ENCODE measurements at regions not wholly inside any gene's neighbourhood (a gene's known extent, or its start where the extent isn't known, plus 50 kb on each side); places are given as distances from the start of the nearest gene placed in this dataset.

DNA sequence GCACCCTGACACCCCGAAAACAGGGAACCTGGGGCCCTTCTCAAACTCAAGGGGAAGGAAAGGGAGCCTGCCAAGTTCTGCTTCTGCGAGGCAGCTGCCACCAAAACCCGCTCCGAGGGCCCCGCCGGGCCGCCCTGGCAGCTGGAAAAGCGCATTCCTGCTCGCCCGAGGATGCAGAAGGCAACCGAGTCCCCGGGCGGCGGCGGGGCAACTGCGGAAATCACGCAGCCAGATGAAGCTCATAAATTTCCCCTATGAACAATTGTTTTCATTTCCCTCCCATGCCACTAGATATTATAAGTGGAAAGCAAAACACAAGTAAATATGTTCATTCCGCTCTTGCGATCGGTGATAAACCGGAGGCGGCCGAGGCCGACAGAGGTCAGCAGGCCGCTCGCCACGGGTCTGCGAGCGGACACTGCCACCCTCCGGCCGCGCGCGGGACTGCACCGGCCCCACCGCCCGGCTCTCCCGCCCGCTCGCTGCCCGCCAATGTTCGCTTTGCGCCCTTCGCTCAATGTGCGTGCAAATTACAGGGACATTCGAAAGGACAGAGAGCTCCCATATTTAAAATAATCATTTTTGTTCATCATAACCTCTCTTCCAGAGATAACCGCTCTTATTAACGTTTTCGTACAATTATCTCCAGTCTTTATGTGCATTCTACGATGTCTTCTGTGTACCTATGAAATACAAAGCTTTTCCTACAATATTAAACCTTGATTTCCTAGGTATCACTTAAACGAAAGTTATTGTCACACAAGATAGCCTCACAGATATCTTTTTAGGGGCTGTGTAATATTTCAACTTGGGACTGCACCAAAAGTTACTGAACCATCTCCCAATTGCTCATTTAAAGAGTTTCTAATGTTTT is 120.8 kb upstream of the ZNF507 start:
- Histone ChIP-seq H3K9me3 (ENCODE audit: control insufficient read depth, insufficient read depth, low read depth, low read length) (no peaks in the 10 kb centered on the region), H3K4me3 (ENCODE audit: low read depth, low read length) (peak overlapping the region; percentile 59), H3K27me3 (ENCODE audit: control insufficient read depth, insufficient read depth, low read length) (peaks cover 41% of the 10 kb centered on the region), H3K36me3 (ENCODE audit: control insufficient read depth, insufficient read depth, low read length) (no peaks in the 10 kb centered on the region), H3K4me1 (ENCODE audit: control insufficient read depth, insufficient read depth, low read length) (peaks cover 5% of the 10 kb centered on the region; the same call in 1 of the 2 replicates), H3K9ac (ENCODE audit: low read length) (no peak overlapping the region), H3K27ac (ENCODE audit: low read depth, low read length) (no peak overlapping the region)

DNA sequence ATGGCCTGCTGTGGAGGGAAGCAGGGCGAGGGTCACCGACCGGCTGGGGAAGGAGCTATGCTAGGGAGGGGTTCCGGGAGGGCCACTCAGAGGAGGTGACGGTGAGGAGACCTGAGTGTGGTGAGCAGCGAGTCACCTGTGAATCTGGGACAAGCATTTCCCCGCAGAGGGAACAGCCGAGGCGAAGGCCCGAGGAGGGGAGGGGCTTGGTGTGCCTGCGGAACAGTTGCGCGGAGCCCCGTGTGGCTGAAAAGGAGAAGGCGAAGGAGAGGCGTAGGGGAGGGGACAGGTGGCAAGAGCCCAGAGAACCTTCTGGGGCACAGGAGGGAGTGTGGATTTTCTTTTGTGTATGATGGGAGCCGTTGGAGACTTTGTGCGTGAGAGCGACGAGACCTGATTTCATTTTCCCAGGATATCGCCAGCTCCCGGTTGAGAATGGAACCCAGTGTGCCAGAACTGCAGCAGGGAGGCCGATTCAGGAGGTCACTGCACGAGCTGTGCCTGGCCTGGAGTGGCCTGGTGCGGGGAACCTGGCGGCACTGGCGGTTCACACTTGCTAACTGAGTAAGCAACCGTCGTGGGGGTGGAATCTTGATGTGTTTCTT is 117.7 kb upstream of the ZNF507 start:
- Histone ChIP-seq H3K27ac (ENCODE audit: low read depth, low read length) (no peak overlapping the region), H3K9me3 (ENCODE audit: control insufficient read depth, insufficient read depth, low read depth, low read length) (no peaks in the 10 kb centered on the region)

DNA sequence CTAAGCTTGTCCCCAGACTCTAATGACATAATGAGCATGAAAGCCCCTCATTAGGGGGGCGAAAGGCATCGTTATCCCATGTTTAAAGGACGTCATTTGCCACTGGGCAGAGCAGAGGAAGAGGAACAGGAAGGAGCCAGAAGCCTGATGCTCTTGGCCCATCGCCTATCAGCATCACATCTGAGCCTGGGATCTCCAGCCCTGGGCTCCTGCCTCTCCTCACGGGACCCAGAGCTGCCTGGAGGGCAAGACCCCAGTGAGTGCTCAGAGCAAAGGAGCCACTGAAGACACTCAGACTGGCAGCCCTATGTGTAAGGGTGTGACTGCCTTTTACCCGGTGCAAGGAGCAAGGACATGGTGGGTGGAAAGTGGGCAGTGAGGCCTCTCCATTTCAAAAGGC is 115.0 kb upstream of the ZNF507 start:
- H3K27me3 ChIP-seq (ENCODE audit: control insufficient read depth, insufficient read depth, low read length), result peaks cover 11% of the 10 kb centered on the region
- no peak overlapping the region for H3K4me3 ChIP-seq (ENCODE audit: low read depth, low read length)
- H3K27ac ChIP-seq (ENCODE audit: low read depth, low read length), result no peak overlapping the region
- H3K4me1 ChIP-seq (ENCODE audit: control insufficient read depth, insufficient read depth, low read length), result no peaks in the 10 kb centered on the region
- H3K9ac ChIP-seq (ENCODE audit: low read length), result no peak overlapping the region
- H3K36me3 ChIP-seq (ENCODE audit: control insufficient read depth, insufficient read depth, low read length), result no peaks in the 10 kb centered on the region
- H3K9me3 ChIP-seq (ENCODE audit: control insufficient read depth, insufficient read depth, low read depth, low read length), result no peaks in the 10 kb centered on the region

More for the DNA sequence above, 117.7 kb upstream of the ZNF507 start:
- Histone ChIP-seq H3K27me3 (ENCODE audit: control insufficient read depth, insufficient read depth, low read length) (peaks cover 37% of the 10 kb centered on the region), H3K4me3 (ENCODE audit: low read depth, low read length) (no peak overlapping the region), H3K4me1 (ENCODE audit: control insufficient read depth, insufficient read depth, low read length) (peaks cover 5% of the 10 kb centered on the region; the same call in 1 of the 2 replicates), H3K36me3 (ENCODE audit: control insufficient read depth, insufficient read depth, low read length) (no peaks in the 10 kb centered on the region), H3K9ac (ENCODE audit: low read length) (no peak overlapping the region)

DNA sequence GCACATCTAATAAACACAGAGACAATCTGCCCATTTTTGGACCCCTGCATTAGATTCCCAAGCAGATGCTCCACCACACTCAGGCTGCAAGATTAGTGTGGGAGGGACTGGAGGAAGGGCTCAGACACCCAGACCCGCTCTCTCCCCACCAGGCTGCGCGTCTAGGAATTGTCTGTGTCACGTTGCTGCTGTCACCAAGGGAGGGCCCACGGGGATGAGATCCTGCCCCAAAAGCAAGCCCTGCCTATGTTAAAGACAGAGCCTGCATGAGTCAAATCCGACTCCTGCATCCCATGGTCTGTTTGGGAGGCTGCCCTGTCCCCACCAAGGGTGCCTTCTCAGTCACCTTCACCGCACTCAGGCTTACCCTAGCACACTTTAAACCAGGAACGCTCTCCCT is 114.4 kb upstream of the ZNF507 start:
- H3K27me3 ChIP-seq (ENCODE audit: control insufficient read depth, insufficient read depth, low read length), result peaks cover 6% of the 10 kb centered on the region
- no peaks in the 10 kb centered on the region for H3K4me1 ChIP-seq (ENCODE audit: control insufficient read depth, insufficient read depth, low read length)
- H3K4me3 ChIP-seq (ENCODE audit: low read depth, low read length), result no peak overlapping the region
- no peak overlapping the region for H3K9ac ChIP-seq (ENCODE audit: low read length)
- no peaks in the 10 kb centered on the region for H3K9me3 ChIP-seq (ENCODE audit: control insufficient read depth, insufficient read depth, low read depth, low read length)
- no peaks in the 10 kb centered on the region for H3K36me3 ChIP-seq (ENCODE audit: control insufficient read depth, insufficient read depth, low read length)
- no peak overlapping the region for H3K27ac ChIP-seq (ENCODE audit: low read depth, low read length)

DNA sequence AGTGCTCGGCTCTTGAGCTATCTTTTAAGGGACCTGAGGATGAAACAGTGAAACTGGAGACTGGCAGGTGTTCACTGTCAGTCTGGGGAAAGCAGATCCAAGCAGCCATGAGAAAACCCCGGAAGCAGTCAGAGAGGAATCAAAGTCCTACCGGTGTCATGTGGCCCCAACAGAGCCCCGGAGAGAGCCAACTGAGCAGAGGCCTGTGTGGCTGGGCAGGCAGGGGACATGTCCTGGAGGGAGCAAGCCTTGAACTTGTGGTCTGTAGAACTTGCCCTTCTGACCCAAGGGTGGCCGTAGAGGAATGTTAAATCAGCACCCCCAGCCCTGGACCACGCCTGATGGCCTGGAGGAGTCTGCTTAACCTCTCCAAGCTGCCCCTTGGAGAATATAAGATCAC is 113.7 kb upstream of the ZNF507 start:
- H3K4me1 ChIP-seq (ENCODE audit: control insufficient read depth, insufficient read depth, low read length), result no peaks in the 10 kb centered on the region
- H3K27me3 ChIP-seq (ENCODE audit: control insufficient read depth, insufficient read depth, low read length), result peaks cover 6% of the 10 kb centered on the region
- H3K9me3 ChIP-seq (ENCODE audit: control insufficient read depth, insufficient read depth, low read depth, low read length), result no peaks in the 10 kb centered on the region
- no peaks in the 10 kb centered on the region for H3K36me3 ChIP-seq (ENCODE audit: control insufficient read depth, insufficient read depth, low read length)
- H3K27ac ChIP-seq (ENCODE audit: low read depth, low read length), result no peak overlapping the region
- H3K4me3 ChIP-seq (ENCODE audit: low read depth, low read length), result no peak overlapping the region
- no peak overlapping the region for H3K9ac ChIP-seq (ENCODE audit: low read length)

DNA sequence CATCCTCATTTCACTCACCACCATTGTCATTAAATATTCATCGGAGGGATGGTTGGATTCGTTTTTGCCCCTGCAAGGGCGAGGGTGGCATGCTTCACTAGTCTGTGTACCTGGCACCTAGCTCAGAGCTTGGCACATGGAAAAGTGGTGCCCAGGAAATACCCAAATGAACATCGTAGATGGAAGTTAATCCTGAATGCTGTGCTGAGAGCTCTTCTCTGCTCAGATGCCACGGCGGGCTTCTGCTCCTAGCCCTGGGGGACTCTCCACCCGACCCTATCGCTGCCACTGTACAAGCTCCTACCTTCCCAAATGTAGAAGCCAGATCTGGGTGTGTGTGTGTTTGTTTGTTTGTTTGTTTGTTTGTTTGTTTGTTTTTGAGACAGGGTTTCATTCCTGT is 113.0 kb upstream of the ZNF507 start:
- peaks cover 6% of the 10 kb centered on the region for H3K27me3 ChIP-seq (ENCODE audit: control insufficient read depth, insufficient read depth, low read length)
- H3K27ac ChIP-seq (ENCODE audit: low read depth, low read length), result no peak overlapping the region
- H3K4me3 ChIP-seq (ENCODE audit: low read depth, low read length), result no peak overlapping the region
- H3K36me3 ChIP-seq (ENCODE audit: control insufficient read depth, insufficient read depth, low read length), result no peaks in the 10 kb centered on the region
- H3K9me3 ChIP-seq (ENCODE audit: control insufficient read depth, insufficient read depth, low read depth, low read length), result no peaks in the 10 kb centered on the region
- H3K9ac ChIP-seq (ENCODE audit: low read length), result no peak overlapping the region
- no peaks in the 10 kb centered on the region for H3K4me1 ChIP-seq (ENCODE audit: control insufficient read depth, insufficient read depth, low read length)

DNA sequence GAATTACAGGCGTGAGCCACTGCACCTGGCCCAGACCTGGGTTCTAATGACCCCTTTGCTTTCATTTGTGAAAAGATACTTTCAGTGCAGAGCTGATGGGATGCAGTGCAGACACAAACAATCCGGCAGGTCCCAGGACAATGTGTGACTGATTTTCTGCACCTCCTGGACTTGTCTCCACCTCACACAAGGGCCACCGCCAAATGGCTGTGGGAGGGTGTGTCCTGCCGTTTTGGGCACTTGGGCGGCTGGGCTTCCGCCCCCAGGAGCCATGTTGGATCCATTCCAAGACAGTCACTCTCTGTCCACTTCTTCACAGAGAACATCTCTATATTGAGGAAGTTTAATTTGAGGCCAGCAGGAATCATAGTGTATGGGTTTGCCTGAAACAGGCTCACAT is 112.3 kb upstream of the ZNF507 start:
- Histone ChIP-seq H3K27ac (ENCODE audit: low read depth, low read length) (no peak overlapping the region), H3K9me3 (ENCODE audit: control insufficient read depth, insufficient read depth, low read depth, low read length) (no peaks in the 10 kb centered on the region), H3K9ac (ENCODE audit: low read length) (no peak overlapping the region), H3K4me1 (ENCODE audit: control insufficient read depth, insufficient read depth, low read length) (no peaks in the 10 kb centered on the region), H3K36me3 (ENCODE audit: control insufficient read depth, insufficient read depth, low read length) (no peaks in the 10 kb centered on the region), H3K27me3 (ENCODE audit: control insufficient read depth, insufficient read depth, low read length) (peaks cover 6% of the 10 kb centered on the region), H3K4me3 (ENCODE audit: low read depth, low read length) (no peak overlapping the region)

DNA sequence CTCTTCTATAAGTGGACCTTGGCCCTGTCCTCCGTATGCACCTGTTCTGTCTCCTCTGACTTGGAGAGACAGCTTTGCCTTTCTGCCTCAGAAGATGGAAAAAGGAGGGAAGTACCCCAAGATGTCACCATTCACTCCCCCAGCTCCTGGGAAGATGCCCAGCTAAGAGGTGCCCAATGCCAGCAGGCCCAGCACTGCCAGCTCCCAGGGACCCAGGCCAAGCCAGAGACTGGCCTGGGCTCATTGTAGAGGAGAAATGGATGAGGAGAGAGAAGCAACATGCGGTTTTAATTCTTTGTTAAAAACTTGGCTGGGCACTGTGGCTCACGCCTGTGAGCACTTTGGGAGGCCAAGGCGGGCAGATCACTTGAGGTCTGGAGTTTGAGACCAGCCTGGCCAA is 111.5 kb upstream of the ZNF507 start:
- H3K9ac ChIP-seq (ENCODE audit: low read length), result no peak overlapping the region
- H3K9me3 ChIP-seq (ENCODE audit: control insufficient read depth, insufficient read depth, low read depth, low read length), result no peaks in the 10 kb centered on the region
- no peaks in the 10 kb centered on the region for H3K36me3 ChIP-seq (ENCODE audit: control insufficient read depth, insufficient read depth, low read length)
- H3K27ac ChIP-seq (ENCODE audit: low read depth, low read length), result no peak overlapping the region
- no peak overlapping the region for H3K4me3 ChIP-seq (ENCODE audit: low read depth, low read length)
- H3K27me3 ChIP-seq (ENCODE audit: control insufficient read depth, insufficient read depth, low read length), result peaks cover 6% of the 10 kb centered on the region
- no peaks in the 10 kb centered on the region for H3K4me1 ChIP-seq (ENCODE audit: control insufficient read depth, insufficient read depth, low read length)

GRCh38 chr19:32234663-32235217 is 110.7 kb upstream of the ZNF507 start:
- Histone ChIP-seq H3K27ac (ENCODE audit: low read depth, low read length) (no peak overlapping the region), H3K4me3 (ENCODE audit: low read depth, low read length) (no peak overlapping the region), H3K9me3 (ENCODE audit: control insufficient read depth, insufficient read depth, low read depth, low read length) (no peaks in the 10 kb centered on the region), H3K27me3 (ENCODE audit: control insufficient read depth, insufficient read depth, low read length) (peaks cover 6% of the 10 kb centered on the region; the same call in 1 of the 2 replicates), H3K36me3 (ENCODE audit: control insufficient read depth, insufficient read depth, low read length) (no peaks in the 10 kb centered on the region), H3K4me1 (ENCODE audit: control insufficient read depth, insufficient read depth, low read length) (no peaks in the 10 kb centered on the region), H3K9ac (ENCODE audit: low read length) (no peak overlapping the region)

DNA sequence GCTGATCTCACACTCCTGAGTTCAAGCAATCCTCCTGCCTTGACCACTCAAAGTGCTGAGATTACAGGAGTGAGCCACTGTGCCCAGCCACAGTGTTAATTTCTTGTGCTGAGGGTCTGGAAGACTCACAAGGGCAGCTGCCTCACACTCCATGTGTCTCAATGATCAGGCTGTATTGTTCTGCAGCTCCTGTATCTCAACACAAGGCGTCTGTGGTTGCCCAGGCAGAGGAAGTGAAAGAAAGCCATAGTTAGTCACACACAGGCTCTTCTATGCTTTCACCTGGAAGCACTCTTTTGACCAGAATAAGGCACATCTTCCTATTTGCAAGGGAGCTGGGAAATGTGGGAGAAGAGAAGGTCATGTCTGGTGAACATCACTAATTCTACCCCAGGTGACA is 107.3 kb upstream of the ZNF507 start:
- Histone ChIP-seq H3K9ac (ENCODE audit: low read length) (no peak overlapping the region), H3K4me3 (ENCODE audit: low read depth, low read length) (no peak overlapping the region), H3K27ac (ENCODE audit: low read depth, low read length) (no peak overlapping the region), H3K27me3 (ENCODE audit: control insufficient read depth, insufficient read depth, low read length) (no peaks in the 10 kb centered on the region), H3K36me3 (ENCODE audit: control insufficient read depth, insufficient read depth, low read length) (no peaks in the 10 kb centered on the region), H3K9me3 (ENCODE audit: control insufficient read depth, insufficient read depth, low read depth, low read length) (no peaks in the 10 kb centered on the region), H3K4me1 (ENCODE audit: control insufficient read depth, insufficient read depth, low read length) (no peaks in the 10 kb centered on the region)

- no peaks in the 10 kb centered on the region for H3K27me3 ChIP-seq (ENCODE audit: control insufficient read depth, insufficient read depth, low read length)
- H3K27ac ChIP-seq (ENCODE audit: low read depth, low read length), result no peak overlapping the region
- H3K36me3 ChIP-seq (ENCODE audit: control insufficient read depth, insufficient read depth, low read length), result no peaks in the 10 kb centered on the region
Measured at GRCh38 chr19:32240316-32240715, 105.1 kb upstream of the ZNF507 start.

More at GRCh38 chr19:32240316-32240715, 105.1 kb upstream of the ZNF507 start:
- H3K4me1 ChIP-seq (ENCODE audit: control insufficient read depth, insufficient read depth, low read length), result no peaks in the 10 kb centered on the region
- H3K9ac ChIP-seq (ENCODE audit: low read length), result no peak overlapping the region
- no peak overlapping the region for H3K4me3 ChIP-seq (ENCODE audit: low read depth, low read length)
- no peaks in the 10 kb centered on the region for H3K9me3 ChIP-seq (ENCODE audit: control insufficient read depth, insufficient read depth, low read depth, low read length)

All from HUES6 (cell line).